NCI-H1092 (cell line): ENCODE measurements at regions not wholly inside any gene's neighbourhood (a gene's known extent, or its start where the extent isn't known, plus 50 kb on each side); places are given as distances from the start of the nearest gene placed in this dataset.

Experiments
- DNase-seq: peaks from one replicate; lab custom pipeline; 2025; lab: John Stamatoyannopoulos, UW

DNA sequence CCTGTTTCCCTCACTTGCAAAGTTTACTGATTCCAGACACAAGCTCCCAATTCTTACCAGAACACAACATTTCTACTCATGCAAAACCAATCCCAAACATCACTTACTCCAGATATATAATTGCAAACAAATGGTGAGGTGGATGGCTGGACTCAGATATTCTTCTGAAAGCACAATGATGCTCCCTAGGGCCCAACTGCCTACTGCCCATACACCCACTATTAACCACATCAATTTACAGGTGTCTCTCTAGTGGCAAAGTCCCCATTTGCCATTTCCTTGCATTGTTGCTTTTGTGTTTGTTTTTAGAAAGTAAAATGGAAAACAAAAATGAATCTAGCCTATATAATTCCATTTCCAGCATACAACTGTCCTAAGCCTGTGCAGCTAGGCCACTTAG, 320.9 kb upstream of the PRDM1 start:
- no peak for DNase-seq

DNA sequence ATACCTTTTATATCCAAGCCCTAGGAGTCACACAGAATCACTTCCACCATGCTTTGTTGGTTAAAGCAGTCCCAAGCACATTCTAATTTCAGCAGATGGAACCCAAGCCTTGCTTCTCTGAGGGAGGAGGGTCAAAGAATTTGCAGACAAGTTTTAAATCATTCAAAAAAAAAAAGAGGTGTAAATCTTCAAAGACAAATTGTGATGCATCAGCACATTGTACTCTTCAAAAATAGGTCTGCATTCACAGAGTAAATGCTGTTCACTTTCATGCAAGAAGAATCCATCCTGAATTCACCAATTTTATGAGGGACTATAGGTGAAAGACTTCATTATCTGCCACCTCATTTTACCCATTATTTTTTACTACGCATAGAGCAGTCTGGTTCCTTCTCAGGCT, 321.8 kb upstream of the PRDM1 start:
- no peak for DNase-seq

GRCh38 chr6:105763866-105764265, 322.3 kb upstream of the PRDM1 start:
- no peak for DNase-seq

- DNase-seq = no peak
Measured at GRCh38 chr6:105760746-105761145, 325.4 kb upstream of the PRDM1 start.

DNA sequence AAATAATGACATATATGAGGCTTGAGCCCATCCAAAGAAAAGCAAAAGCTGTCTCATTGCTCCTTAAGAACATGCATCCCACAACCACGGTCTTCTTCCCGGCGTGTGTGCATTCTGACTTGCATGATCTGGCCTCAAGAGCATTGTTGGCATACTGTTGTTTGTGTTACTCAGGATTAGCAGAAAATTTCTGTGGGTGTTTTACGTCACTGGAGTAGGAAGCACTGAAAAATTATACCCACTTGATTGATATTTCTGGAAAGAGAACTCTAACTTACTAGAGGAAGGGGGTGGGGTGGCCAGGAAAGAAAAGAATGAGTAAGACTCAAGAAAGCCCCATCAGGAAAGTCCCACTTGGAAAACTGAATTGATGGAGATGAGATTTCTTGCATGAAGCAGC, 326.2 kb upstream of the PRDM1 start:
- DNase-seq = no peak

DNA sequence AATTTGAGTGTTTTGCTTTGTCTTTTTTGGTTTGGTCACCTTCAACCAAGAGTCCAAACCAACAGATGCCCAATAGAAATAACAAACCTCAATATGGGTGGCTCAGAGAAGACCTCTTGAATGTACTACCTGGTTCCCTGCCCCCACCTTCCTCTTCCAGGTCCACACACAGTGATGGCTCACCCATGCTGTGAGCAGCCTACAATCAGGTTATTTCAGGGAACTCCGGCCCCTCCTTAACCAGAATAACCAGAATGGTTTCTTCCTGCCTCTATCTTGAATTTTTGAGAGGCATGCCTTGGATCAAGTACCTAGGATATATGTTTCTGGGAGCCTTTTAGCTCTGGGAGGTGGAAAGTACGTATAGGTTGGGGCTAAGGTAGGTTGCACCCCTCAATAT, 327.1 kb upstream of the PRDM1 start:
- DNase-seq = no peak

DNA sequence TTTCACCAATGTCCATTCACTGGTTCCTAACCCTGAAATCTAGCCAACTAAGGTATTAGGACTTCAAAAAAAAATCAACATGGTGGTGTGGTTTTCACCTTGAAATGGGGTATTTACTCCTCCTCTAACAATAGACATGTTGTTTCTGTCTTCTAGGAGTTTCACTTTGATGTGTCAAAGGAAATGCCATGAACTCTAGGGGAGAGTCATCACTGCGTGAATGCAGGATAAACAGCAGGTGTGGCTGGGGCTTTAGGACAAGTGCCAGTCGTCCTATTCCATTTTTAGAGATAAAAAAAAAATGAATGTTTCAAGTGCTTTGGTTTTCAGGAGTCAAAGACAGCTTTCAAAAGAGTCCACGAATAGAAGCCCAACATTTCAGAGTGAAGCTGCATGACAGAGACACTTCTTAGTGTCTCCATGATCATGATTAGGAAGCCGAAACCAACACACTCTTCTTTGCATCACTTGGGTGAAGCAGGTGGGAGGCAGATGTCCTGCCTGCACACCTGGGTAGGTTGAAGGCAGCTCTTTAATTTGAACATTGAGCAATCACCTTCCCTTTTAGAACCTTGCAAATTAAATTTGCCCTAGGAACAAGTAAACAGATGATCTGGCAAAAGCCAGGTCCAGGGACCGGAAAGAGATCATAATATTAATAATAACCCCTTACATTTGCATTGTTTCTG, 328.5 kb upstream of the PRDM1 start:
- no peak for DNase-seq

GRCh38 chr6:105755885-105756284, 330.3 kb upstream of the PRDM1 start:
- no peak for DNase-seq

DNA sequence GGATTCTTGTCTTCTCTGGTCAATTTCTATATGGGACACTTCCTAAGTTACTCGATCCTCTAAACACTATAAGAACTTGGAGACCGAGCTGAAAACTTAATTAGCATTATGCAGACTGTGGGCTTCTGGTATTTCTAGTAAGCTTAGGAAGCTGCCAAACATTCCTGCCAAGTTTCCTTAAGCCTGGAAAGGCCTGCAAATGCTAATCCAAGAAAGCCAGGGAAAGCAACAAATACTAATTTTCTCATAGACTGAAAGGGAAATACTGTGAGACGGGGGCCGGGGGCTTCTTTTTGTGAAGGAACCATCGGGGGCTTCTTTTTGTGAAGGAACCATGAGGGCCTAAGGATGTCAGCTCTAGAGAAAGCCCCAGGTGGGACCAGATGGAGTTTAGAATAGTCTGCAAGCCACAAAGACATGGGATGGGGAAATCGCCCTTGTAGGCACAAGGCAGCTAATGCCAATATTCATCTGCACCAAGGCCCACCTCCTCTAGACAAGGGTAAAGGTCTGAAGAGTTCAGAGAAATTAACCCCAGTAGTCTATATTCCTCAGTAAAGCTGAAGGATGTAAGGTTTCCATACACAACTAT, 332.4 kb upstream of the PRDM1 start:
- no peak for DNase-seq

DNA sequence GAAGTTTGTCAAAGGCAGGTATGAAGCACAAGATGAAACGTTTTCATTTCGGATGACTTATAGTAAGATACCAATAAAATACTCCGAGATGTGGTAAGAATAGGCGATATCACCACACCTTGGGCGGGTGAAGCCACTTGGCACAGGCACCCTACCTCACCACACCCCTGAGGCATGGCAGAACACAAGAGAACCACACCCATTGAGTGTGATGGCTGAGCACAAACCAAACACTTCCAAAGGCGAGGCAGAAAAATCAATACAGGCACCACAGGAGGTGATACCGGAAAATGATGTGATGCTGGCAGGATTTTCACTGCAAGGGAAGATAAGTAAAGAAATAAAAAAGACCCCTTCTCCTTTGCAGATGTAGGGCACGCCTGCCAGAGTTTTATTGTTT, 332.9 kb upstream of the PRDM1 start:
- DNase-seq = no peak

GRCh38 chr6:105750089-105750488, 336.0 kb upstream of the PRDM1 start:
- DNase-seq = no peak

DNA sequence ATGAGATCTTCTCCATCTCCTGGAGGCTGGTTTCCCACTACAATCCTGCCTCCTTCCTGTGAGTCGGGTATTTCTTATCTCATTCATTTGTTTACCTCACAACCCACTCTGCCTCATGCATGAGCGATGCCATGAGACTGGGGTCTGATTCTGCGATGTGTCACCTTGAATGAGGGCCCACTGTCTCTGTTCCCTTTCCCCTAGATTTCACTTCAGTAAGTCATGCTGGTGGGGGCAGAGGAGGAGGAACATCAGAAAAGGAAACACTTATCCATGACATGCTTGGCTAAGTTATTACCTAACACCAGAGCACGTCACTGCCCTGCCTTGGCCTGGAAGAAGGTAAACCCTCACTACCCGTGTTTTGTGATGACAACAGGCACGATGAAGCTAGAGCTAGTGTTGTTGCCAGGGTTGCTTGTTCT, 337.4 kb upstream of the PRDM1 start:
- DNase-seq = no peak

DNA sequence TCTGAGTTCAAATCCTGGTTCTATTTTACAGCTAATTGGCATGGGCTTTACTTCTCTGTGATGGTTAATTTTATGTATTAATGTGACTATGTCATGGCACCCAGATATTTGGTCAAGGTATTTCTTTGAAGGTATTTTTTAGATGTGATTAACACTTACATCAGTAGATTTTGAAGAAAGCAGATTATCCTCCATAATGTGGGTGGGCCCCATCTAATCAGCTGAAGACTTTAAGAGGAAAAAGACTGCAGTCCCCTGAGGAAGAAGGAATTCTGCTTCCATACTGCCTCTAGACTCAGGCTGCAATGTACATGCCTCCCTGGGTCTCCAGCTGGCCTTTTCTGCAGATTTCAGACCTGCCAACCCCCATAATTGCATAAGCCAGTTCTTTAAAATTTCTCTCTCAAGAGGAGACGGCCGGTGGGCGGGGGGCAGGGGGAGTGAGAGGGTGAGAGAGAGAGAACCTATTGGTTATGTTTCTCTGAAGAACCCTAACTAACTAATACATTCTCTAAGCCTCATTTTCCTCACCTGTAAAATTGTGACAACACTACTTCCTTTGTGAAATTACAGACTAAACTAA, 338.2 kb upstream of the PRDM1 start:
- DNase-seq = no peak

DNA sequence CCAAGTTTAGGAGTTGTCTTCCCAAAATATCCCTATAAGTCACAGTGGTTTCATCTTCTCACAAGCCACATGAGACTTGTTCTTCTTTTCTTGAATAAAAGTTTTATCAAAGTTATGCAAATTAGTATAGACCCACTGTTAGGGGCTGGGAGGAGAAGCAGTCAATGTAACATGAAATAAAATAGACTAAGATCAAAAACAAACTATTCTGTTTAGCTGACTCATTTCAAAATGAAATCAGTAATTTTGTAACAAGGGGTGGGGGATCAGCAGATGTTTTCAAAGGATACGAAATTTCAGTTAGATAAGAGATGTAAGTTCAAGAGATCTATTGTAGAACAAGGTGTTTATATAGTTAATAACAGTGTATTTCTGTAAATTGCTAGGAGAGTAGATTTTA, 339.6 kb upstream of the PRDM1 start:
- no peak for DNase-seq

- no peak for DNase-seq
Measured at GRCh38 chr6:105746130-105746505, 340.0 kb upstream of the PRDM1 start.

GRCh38 chr6:105745464-105746129, 340.5 kb upstream of the PRDM1 start:
- no peak for DNase-seq

DNA sequence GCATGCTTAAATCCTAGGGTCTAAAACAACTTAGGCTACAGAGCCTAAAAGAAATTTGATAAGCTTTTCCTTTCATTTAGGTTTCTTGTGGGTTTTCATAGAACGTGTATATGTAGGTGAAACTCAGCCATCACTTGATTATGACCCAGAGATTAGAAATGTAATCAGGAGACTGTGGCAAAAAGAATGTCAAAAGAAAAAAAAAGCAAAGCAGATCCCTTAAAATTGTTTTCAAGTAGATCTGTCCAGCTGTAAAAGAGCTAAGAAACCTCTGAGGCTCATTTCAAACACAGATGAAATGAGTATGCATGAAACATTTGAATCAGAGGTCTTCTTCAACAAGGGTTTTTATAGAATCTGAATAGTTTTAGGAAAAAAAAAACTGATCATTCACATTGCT, 341.3 kb upstream of the PRDM1 start:
- DNase-seq = no peak

- no peak for DNase-seq
Measured at GRCh38 chr6:105740946-105741645, 338.2 kb upstream of the PREP start.

DNA sequence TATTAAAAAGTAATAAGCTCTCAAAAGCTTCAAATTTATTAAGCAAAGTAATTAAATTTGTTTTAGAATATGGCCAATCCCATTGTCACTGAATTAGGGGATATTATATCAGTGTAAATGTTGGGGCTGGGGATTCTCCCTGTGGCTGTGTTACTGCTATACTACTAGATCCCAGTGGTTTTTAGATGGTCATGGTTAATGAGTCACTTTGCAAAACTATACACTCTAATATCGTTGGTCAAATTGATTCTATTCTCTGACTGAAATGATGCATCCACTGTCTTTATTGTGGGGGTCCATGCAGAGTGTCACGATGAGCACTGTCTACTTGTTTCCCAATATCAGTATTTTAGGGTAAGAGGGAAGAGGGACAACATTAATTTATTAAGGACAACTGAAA, 336.9 kb upstream of the PREP start:
- no peak for DNase-seq

DNA sequence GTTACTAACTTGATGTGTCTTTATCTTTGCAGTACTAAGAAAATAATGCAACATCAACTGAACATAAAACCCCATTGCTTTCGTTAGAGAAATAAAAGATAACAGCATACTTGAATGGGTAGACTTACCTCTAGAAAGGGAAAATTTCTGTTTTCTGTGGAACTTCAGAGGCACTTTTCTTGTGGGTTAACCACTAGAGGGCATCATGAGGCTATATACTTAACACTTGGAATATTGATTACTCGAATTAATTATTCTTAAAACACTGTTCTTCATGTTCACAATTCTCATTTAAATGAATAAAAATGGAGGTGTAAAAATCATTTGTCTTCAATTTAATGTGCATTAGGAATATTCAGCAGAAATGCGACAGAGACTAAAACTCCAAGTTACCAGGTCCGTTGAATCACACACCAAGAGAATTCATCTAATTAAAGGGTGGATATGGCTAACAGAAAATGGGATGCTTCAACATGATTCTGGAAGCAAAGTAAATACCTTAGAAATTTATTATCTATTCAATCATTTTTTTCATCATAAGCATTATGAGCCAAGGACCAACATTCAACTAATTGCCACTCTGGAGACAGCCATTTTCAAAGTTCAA, 330.8 kb upstream of the PREP start:
- no peak for DNase-seq

- no peak for DNase-seq
Measured at GRCh38 chr6:105728995-105729394, 326.1 kb upstream of the PREP start.
